ENCODE measurements at regions not wholly inside any gene's neighbourhood (a gene's known extent, or its start where the extent isn't known, plus 50 kb on each side); places are given as distances from the start of the nearest gene placed in this dataset.
A peak's percentile ranks its signal among the peaks of the same experiment; 100 is the strongest.

DNA sequence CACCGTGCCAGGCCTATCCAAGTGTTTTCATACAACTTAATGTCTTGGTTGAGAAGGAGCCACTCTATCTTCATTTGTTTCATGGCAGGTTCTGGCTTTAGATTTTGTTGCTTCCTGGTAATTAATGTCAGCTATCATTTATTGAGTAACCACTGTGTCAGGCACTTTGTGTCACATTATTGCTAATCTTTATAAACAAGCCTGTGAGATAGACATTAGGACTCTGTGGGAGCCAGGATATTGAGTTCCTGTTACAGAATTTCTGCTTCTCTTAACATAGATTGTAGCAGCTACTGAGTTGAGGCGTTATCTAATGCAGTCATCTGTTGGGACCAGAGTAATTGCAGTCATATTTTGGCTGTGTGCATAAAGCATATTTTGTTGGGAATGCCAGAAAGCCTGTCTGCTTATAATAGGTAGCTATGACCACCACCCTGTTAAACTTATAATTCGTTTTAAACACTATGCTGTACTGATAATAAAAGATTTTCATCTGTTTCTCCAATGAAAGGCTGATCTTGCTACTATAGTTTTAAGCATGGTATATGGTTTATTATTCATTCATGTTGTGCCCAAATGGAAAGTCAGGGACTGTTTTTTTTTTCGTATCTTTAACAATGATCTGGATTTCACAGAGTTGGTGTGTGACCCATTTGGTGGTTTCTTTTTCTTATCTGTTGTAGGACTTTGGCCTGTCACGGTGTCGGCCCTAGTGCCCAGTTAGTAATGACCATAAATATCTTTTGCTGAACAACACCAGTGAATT lies 432.6 kb downstream of the PCNX1 start:
- ATAC-seq, result peak; percentile 93
- ChIA-PET POLR2A (interaction anchor here (0.7 to 1.4 kb wide), 4 partner anchors 9 to 22 kb away, joined by 3 to 4 read pairs (median 3); no protein-coding TSS in a partner anchor), CTCF (ENCODE audit: low intra/inter-chr PET ratio) (no interaction called here)
- DNase-seq (ENCODE audit: extremely low read depth in 1 of 4, low spot score in 3 of 4), result peak; percentile 26 to 71 (median 46)
- peak; percentile 85 for FAIRE-seq
- Histone ChIP-seq H3K9me3 (replicated peaks; ENCODE audit: control insufficient read depth, insufficient read depth, low read depth, low read length) (no peaks in the 10 kb centered on the region), H3K9me1 (ENCODE audit: control insufficient read depth, insufficient read depth, low read length) (peaks cover 2% of the 10 kb centered on the region), H3K27ac (ENCODE audit: extremely low read depth, low read depth, low read length) (peak overlapping the region; percentile 65; the same call in 2 of the 3 replicates), H3K79me2 (ENCODE audit: control insufficient read depth, insufficient read depth, low read length) (peaks cover 22% of the 10 kb centered on the region), H3K4me2 (ENCODE audit: insufficient read depth, low read length) (peak overlapping the region; percentile 48), H3K36me3 (ENCODE audit: control insufficient read depth, insufficient read depth, low read length) (no peaks in the 10 kb centered on the region), H3K4me1 (replicated peaks in 1 of 2; ENCODE audit: control insufficient read depth in 2 of 2, insufficient read depth in 2 of 2, low read length in 2 of 2) (peaks cover 5 to 12% of the 10 kb centered on the region in 2 experiments; a peak in 4 of 5 replicates), H3K4me3 (no peak overlapping the region), H3K27me3 (ENCODE audit: control insufficient read depth in 2 of 2, insufficient read depth in 2 of 2, low read length in 2 of 2) (no peaks in the 10 kb centered on the region), H3K9ac (ENCODE audit: insufficient read depth in 1 of 2, low read depth in 2 of 2, low read length in 2 of 2) (peak overlapping the region in 1 of 2 experiments; percentile 35), H4K20me1 (replicated peaks; ENCODE audit: control insufficient read depth, insufficient read depth, low read length) (no peaks in the 10 kb centered on the region), H2AFZ (ENCODE audit: low read depth, low read length) (0 out of 2 replicates have a peak overlapping the region, but pooled peaks have one; percentile 10)
- 0% methylated on average over 6 of the region's 6 CpGs for WGBS (ENCODE audit: insufficient coverage, low coverage, missing lambda C conversion rate)
- BruUV-seq (replicated peaks), result no TSS peak
- in situ Hi-C loops (cut with MboI) (no loop called here), intact Hi-C loops (cut with micrococcal nuclease) (no loop called here)
- TF ChIP-seq KLF10 (CRISPR knock-in tag; IDR thresholded peaks at IDR 0.05) (no peak), DNMT1 (IDR thresholded peaks at IDR 0.05) (no peak), FOXJ2 (tag; IDR thresholded peaks at IDR 0.05) (0 out of 2 replicates have a peak, but pooled peaks have one; percentile 14), RHOXF2B (CRISPR knock-in tag; conservative IDR thresholded peaks at IDR 0.05) (no peak), NFATC3 (IDR thresholded peaks at IDR 0.05) (no peak), KAT8 (IDR thresholded peaks at IDR 0.05; ENCODE audit: low read depth) (no peak), ATF7 (IDR thresholded peaks at IDR 0.05) (0 out of 2 replicates have a peak, but pooled peaks have one; percentile 34), FOXM1 (IDR thresholded peaks at IDR 0.05; ENCODE audit: low read depth) (peak; percentile 48), FOXM1 (CRISPR knock-in tag; IDR thresholded peaks at IDR 0.05; ENCODE audit: low read depth) (no peak), YBX1 (IDR thresholded peaks at IDR 0.05) (no peak), GTF2E2 (tag; IDR thresholded peaks at IDR 0.05) (no peak), POU5F1 (IDR thresholded peaks at IDR 0.05; ENCODE audit: borderline replicate concordance, low read depth, low read length, partially characterized antibody) (no peak)
- TF ChIP-seq, protein P1, sequence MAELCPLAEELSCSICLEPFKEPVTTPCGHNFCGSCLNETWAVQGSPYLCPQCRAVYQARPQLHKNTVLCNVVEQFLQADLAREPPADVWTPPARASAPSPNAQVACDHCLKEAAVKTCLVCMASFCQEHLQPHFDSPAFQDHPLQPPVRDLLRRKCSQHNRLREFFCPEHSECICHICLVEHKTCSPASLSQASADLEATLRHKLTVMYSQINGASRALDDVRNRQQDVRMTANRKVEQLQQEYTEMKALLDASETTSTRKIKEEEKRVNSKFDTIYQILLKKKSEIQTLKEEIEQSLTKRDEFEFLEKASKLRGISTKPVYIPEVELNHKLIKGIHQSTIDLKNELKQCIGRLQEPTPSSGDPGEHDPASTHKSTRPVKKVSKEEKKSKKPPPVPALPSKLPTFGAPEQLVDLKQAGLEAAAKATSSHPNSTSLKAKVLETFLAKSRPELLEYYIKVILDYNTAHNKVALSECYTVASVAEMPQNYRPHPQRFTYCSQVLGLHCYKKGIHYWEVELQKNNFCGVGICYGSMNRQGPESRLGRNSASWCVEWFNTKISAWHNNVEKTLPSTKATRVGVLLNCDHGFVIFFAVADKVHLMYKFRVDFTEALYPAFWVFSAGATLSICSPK (IDR thresholded peaks at IDR 0.05; ENCODE audit: borderline replicate concordance), result no peak
- TF ChIP-seq, protein P2, sequence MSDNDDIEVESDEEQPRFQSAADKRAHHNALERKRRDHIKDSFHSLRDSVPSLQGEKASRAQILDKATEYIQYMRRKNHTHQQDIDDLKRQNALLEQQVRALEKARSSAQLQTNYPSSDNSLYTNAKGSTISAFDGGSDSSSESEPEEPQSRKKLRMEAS (CRISPR knock-in tag; IDR thresholded peaks at IDR 0.05), result no peak
- TF ChIP-seq, protein P3, sequence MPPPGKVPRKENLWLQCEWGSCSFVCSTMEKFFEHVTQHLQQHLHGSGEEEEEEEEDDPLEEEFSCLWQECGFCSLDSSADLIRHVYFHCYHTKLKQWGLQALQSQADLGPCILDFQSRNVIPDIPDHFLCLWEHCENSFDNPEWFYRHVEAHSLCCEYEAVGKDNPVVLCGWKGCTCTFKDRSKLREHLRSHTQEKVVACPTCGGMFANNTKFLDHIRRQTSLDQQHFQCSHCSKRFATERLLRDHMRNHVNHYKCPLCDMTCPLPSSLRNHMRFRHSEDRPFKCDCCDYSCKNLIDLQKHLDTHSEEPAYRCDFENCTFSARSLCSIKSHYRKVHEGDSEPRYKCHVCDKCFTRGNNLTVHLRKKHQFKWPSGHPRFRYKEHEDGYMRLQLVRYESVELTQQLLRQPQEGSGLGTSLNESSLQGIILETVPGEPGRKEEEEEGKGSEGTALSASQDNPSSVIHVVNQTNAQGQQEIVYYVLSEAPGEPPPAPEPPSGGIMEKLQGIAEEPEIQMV (tag; conservative IDR thresholded peaks at IDR 0.05; ENCODE audit: low read depth), result no peak
- TF ChIP-seq, protein P4, sequence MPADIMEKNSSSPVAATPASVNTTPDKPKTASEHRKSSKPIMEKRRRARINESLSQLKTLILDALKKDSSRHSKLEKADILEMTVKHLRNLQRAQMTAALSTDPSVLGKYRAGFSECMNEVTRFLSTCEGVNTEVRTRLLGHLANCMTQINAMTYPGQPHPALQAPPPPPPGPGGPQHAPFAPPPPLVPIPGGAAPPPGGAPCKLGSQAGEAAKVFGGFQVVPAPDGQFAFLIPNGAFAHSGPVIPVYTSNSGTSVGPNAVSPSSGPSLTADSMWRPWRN (IDR thresholded peaks at IDR 0.05; ENCODE audit: low read depth), result no peak
- TF ChIP-seq, protein P5, sequence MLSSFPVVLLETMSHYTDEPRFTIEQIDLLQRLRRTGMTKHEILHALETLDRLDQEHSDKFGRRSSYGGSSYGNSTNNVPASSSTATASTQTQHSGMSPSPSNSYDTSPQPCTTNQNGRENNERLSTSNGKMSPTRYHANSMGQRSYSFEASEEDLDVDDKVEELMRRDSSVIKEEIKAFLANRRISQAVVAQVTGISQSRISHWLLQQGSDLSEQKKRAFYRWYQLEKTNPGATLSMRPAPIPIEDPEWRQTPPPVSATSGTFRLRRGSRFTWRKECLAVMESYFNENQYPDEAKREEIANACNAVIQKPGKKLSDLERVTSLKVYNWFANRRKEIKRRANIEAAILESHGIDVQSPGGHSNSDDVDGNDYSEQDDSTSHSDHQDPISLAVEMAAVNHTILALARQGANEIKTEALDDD (IDR thresholded peaks at IDR 0.05), result 0 out of 2 replicates have a peak, but pooled peaks have one; percentile 34

Data from K562 (cell line).